Activated T-helper 1 cell treated with Interleukin-2 at 50 U/mL for 16 hours (primary cell): ENCODE measurements at regions not wholly inside any gene's neighbourhood (a gene's known extent, or its start where the extent isn't known, plus 50 kb on each side); places are given as distances from the start of the nearest gene placed in this dataset.
"Not testable (repeated sequence)": the region's sequence is repeated elsewhere in the genome, so short reads cannot be mapped to it uniquely, and the experiment has no call there.

Experiments used
- DNase-seq: peaks from one replicate; pipeline ENCODE4 v3.0.0-alpha.2; 2020; ENCODE audit warnings: low read depth

DNA sequence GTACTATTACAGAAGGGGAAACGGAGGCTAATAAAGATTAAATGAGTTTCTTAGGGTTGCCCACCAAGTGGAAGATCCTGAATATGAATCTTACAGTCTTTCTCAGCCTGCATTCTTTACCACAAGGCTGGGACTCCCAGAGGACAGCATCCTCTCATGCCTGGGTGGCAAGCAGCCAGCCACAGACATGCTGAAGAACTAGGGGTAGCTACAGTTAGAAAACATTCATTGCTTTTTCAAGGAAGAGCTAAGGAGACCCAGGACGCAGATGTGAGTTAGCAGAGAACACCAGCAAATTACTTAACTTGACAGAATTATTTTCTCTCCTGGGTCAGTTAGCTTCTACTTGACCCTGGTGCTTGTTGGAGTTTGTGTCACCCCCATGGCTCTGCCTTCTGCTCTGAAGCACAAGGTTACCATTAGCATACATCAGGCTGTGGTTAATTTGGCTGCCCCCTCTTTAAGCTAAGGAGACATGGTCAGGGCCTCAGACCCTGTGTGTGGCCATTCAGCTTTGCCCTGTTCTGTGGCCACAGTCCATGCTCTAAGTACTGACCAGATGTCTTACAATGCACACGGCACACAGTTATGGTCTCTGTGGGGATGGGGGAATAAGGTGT lies 132.3 kb upstream of the TNP1 start:
- no peak for DNase-seq

DNA sequence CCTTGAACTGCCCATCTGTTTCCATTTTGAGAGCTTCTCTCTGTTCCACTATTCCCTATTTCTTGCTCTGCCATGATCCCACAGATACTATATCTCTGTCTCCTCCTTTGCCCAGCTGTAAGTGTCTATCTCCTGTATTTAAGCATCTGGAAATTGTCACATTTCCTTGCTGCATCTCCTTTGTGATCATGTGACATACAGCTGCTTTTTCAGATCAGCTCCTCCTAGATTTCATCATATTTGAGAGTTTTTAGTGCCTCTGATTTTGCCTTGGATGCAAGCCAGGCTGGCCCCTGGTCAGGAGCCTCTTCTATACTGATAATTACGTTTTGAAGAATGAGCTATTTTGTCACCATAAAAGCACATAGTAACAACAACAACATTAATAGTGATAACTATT lies 131.7 kb upstream of the TNP1 start:
- DNase-seq, result no peak

DNA sequence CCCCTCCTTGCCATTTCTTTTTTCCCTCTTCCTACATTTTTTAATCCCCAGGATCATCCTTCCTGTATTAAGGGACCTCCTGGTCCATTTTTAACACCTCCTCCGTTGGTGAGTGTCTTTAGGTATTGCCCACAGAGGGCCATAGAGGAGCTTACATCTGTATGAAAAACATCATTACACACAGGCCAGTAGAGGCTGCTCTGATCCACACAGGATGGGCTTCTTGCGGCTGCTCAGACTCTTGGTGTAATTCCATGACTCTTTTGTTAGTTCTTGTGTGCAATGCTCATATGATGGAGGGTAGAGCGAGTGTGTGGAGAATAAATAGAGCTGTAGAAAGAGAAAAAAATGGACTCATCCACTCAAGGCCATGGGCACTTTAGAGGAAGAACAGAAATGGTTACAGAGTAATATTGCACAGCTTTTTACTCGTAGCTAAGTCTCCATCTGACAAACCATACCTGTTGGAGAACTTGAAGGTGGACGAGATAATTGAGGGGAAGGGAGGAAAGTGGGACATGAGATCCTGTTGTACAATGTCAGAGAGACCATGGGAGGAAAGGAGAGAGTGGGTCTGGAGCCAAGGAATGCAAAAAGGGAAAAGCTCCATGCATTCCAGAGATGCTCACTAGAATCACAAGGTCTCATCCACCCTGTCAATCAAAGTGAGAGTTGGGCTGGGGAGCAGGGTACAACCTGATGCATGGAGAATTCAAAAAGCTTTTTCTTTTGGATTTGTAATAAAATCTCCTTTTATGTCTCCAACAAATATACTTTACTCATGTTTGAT lies 129.7 kb upstream of the TNP1 start:
- no peak for DNase-seq

DNA sequence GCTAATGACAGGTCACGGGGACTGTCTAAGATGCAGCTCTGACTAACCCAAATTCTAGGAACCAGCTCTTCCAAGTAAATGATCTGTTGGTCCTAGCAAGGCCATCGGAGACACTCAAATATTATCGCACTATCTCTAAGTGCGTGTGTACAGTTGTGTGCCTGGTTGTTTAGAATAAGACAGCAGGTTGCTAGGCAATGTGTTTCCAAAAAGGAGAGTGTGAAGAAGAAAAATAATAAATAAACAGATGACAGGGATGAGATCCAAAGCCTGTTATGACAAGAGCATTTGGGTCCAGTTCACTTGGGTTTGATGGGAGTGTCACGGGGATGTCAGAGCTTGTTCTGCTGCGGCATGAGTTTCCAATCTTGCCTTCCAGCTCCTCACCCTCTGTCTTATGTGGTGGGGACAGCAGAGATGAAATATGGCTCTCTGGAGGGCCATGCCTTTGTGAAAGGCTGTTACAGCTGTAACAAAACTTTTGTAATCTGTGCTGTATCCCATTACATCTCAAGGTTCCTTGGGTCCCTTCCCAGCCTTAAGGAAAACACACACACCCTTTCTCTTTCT lies 127.5 kb upstream of the TNP1 start:
- no peak for DNase-seq

DNA sequence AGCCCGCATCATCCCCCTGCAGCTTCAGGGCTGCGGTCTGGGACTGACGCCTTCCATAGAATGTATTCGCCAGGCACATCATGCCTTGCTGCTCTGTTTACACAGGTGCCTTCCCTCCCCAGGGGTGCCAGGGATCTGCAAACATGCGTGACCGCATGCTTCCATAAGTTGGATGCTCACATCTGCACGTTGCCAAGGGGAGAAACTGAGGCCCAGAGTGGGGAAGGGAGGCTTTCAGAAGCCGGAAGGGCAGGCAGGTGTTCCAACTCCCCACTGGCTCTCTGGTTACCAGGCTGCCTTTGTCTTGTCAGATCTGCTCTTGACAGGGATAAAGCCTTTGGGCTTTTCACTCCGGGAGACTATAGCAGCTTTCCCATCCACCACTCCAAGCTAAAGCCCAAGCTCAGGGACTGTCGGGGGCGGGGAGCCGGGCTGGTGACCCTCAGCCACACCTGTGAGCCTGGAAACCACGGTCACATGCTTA lies 125.8 kb upstream of the TNP1 start:
- no peak for DNase-seq

DNA sequence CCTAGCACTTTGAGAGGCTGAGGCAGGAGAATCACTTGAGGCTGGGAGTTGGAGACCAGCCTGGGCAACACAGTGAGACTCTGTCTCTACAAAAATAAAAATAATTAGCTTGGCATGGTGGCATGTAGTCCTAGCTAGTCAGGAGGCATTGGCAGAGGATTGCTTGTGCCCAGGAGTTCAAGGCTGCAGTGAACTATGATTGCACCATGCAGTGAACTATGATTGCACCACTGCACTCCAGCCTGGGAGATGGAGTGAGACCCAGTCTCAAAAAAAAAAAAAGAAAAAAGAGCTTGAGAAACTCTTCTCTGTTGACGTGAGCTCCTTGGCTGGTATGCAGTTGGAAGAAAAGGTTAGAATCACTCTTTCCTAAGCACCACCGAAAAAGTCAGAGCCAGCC lies 125.1 kb upstream of the TNP1 start:
- no peak for DNase-seq

DNA sequence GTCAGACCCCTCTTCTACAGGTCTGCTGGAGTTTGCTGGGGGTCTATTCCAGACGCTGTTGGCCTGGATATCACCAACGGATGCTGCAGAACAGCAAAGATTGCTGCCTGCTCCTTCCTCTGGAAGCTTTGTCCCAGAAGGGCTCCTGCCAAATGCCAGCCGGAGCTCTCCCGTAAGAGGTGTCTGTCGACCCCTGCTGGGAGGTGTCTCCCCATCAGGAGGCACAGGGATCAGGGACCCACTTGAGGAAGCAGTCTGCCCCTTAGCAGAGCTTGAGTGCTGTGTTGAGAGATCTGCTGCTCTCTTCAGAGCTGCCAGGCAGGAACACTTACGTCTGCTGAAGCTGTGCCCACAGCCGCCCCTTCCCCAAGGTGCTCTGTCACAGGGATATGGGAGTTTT lies 122.1 kb upstream of the TNP1 start:
- not testable (repeated sequence) for DNase-seq

DNA sequence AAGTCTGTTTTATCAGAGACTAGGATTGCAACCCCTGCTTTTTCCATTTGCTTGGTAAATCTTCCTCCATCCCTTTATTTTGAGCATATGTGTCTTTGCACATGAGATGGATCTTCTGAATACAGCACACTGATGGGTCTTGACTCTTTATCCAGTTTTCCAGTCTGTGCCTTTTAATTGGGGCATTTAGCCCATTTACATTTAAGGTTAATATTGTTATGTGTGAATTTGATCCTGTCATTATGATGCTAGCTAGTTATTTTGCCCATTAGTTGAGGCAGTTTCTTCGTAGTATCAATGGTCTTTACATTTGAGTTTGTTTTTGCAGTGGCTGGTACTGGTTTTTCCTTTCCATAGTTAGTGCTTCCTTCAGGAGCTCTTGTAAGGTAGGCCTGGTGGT lies 120.6 kb upstream of the TNP1 start:
- not testable (repeated sequence) for DNase-seq

DNA sequence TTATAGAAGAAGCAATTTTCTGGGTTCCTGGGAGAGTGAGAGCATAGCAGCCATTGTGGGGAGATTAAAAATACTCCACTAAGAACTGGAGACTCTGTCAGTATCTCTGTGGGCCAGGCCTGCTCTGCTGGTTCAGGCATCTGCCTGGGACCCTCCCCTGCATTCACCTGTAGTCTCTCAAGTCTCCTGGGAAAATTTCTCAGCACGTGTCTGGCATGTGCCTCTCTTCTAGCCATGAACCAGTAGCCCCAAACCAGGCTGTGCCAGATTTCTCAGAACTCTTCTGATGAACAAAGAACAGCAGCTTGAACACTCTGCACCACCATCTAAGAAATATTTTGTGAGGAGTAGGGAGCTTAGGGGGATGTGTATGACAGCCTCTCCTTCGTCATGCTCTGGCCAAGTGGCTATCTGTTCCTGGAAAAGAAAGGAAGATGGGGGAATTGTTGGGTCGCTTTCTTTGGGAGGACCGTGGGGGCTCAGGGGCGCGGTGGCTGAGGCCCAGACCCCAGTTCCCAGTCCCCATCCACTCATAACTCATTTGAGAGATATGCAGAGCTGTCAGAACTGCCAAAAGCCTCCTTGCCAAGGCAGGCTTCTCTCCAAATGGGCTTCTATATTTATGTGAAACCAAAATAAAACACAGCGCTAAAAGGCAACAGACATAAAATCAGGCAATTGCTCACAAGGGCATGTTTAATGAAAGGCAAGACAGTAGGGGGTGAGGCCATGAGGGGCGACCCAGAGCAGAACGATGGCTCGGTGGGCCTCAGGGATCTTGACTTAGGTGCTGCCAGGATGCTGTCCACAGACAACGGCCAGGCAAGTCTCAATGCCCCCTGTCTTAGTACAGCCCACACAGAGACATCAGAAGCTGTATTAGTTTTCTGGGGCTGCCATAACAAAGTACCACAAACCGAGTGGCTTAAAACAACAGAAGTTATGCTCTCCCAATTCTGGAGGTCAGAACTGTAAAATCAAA lies 114.7 kb upstream of the TNP1 start:
- no peak for DNase-seq

DNA sequence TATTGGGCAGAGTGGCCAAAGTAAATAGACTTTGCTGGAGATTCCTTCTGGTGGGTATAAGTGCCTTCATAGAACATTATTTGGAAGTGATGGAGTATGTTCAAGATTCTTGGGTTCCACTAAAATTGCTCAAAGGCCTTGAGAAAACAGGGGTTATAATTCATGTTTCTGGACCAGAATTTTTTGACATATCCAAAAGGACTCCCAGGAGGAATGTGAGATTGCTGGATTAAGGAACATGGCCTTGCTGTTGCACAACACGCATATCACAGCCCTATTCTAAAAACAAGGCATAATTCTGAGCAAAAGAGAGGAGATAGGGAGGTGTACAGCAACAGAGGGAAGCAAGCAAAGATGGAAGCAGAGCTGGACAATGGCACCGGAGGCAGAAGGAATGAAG lies 111.7 kb upstream of the TNP1 start:
- no peak for DNase-seq

DNA sequence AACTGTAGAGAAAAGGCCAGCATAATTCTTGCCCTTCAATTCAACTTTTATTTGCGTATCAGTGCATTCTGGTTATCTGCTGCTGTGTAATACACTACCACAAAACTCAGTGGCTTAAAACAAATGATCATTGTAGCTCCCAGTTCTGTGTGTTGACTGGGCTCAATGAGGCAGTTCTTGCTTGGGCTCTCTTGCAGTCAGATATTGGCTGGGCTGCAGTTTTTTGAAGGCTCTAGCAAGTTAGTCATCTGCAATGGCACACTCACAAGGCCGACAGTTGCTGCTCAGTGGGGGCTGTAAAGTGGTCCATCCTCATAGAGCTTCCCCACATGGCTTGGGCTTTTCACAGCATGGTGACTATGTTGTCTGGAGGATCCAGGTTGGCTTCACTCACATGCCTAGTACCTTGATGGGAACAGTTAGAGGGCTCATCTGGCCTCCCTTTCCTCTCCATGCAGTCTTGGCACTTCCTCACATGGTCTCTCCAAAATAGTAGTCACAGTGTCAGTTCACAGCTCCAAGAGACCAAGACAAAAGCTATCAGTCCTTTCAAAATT lies 110.6 kb upstream of the TNP1 start:
- DNase-seq, result no peak

DNA sequence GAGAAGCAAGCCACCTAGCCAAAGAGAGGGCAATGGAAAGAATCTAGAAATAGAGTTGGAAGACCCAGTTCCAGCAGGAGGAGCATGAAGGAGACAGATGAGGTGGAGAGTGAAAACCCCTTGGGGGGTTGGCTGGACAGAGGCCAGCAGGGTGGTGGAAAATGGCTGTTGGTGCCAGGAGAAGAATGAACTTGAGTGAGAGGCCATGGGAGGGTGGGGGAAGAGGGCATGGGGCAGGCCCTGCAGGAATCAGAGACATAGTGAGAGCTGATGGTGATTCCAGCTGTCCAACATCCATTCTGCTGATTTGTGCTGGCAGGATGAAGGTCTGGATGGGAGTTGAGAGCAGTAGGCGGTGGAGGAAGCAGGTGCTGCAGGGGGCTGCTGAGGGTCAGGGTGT lies 108.0 kb upstream of the TNP1 start:
- DNase-seq, result no peak

DNA sequence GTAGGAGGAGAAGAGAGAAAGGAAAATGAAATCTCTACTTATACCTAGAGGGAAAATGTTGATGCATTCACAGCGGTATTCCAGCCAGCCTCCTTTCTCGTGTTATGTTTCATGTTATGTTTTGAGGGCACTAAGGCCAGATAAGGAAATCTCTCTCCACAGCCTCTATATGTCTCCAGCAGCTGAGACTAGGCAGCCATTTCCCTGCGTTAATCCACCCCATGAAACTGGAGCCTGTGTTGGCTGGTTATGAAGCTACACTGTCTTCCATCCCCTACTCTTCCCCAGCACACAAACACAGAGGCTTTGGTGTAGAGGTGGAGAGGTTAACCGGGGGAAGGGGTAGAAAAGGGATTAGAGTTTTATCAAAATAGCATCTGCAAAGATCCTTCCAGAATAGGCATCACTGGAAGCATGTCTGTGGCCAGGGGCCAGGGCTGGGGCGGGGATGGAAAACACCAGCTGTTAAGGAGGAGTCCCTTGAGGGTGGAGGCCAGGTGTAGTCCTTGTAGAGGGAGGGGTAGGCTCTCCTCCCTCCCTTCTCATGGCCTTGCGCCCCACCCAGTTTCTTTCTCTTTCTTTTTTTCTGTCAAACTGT lies 100.9 kb upstream of the TNP1 start:
- no peak for DNase-seq

DNA sequence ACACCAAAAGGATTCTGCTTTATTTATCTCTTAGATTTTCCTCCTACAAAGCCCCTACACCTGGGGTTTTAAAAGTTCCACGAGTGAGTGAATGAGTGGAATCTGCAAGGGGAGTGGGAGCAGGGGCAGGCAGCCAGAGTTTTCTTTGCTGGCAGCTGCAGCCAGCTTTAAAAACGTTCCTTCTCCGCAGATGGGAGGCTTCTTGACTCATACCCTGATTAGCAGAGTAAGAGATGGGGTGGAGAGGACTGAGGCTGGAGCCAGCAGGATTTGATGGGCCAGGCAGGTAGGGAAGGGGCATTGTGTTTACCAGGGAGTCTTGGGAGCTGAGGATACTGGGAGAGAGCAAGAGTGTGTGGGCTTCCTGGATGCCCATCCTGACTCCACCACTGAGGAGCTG lies 99.6 kb upstream of the TNP1 start:
- no peak for DNase-seq

DNA sequence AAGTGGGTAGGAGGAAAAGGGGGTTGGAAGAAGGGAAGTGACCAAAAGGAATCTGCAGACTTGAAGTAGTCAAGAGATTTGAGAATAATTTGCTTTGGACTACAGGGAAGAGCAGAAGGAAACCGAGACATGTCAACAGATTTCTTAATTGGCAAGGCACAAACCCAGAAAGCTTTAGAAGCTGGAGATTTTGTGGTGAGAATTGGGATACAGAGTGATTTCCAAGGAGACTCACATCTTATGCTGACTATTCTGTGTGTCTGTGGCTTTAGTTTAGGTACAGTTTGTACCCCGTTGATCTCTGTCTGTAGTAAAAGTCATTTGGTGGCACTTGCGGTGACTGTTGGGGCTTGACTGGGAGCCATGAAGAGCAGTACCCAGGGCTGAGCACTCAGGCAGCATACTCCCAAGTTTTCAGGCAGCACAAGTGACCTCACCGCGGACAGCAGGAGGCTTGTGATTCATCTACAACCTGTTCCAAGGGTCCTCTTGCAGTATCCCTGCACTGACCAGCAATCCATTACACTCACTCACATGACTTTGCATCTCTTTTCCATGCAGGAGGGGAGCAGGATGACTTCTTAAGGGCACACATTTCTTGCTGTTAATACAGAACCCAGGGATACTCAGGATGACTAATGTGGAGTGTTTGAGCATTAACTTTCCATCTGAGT lies 97.1 kb upstream of the TNP1 start:
- DNase-seq, result no peak

DNA sequence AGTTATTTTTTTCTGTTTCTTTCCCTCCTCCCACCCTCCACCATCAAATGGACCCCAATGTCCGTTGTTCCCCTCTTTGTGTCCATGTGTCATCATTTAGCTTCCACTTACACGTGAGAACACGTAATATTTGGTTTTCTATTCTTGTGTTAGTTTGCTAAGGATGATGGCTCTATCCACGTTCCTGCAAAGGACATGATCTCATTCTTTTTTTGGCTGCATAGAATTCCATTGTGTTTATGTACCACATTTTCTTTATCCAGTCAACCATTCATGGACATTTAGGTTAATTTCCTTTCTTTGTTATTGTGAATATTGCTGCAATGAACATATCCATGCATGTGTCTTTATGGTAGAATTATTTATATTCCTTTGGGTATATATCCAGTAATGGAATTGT lies 91.3 kb upstream of the TNP1 start:
- DNase-seq, result no peak

DNA sequence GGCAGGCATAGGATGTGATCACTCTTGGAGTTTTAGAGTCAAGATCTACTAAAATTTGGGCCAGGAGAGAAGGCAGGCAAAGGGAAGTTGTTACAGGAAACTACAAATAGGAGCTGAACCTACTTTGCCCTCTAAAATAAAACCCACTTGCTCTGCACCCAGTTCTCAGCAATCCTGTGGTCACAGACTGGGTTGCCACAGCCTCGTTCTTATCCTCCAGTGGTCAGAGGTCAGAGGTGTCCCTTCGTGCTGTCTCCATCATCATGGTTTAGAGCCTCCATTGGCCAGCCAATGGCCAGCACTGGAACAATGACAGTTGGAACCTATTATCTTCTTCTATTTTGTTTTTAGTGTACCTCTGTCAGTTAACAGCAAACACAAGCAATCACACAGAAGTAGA lies 90.7 kb upstream of the TNP1 start:
- no peak for DNase-seq

DNA sequence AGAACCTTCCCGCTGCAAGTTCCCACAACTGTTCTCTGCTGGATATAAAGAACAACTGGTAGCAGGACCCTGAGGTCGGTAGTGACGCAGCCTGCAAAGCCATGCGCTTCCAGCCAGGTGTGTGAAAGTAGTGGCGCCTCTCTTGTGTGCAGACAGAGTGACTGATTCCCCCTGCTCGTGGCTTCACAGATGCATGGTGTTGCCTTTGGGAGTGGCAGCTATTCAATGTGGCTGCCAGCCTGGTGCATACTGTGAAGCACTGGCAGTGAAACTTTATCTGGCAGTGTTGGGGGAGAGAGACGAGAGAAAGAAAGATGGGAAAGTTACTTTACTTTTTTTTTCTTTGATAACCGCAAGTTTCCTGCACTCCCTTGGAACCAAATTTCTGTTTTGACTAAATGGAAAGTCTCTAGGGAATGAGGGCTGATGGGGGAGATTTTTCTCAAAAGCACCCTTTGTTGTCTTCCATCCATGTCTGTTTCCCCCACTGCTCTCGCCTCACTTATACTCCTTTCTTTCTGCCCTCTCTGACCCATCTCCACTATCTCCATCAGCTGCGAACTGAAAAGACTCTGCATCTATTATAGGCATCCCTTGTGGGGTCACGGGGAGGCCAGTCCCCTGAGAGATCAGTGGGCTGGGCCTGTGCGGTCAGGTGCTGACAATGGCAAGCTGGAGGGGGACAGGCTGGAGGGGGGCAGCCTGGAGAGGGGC lies 90.0 kb upstream of the TNP1 start:
- no peak for DNase-seq

DNA sequence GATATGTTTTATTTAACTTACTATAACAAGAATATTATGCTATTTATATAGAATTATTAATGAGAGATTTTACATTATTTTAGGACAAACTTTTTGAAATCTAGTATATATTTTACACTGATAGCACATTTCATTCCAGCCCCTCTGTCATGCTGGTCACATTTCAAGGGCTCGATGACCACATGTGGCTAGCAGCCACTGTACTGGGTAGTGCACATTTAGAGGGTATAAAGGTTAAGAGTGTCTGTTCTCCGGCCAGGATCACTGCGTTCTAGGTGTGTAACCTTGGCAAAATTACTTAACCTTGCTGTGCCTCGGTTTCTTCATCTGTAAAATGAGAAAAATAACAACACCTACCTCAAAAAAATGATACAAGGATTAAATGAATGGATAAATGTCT lies 87.2 kb upstream of the TNP1 start:
- DNase-seq, result no peak

DNA sequence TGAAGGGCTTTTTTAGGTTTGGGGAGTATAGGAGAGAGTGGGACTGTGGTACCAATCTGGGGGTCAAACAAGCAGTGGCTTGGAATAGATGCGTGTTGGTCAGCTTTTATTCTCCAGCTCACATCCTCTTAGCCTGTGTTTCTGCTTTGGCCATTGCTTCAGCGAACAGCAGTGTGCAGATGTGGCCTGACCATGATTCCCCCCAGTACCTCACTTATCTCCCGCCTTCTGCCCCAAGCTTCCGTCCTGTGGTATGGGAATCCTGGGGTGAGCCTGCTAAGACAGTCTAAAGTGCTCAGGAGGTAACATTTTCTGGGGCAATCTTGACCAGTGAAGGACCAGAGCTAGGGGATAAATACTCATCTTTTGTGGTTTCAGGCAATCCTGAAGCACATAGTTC lies 84.9 kb upstream of the TNP1 start:
- DNase-seq, result no peak
